NCI-H226 (cell line): ENCODE measurements at regions not wholly inside any gene's neighbourhood (a gene's known extent, or its start where the extent isn't known, plus 50 kb on each side); places are given as distances from the start of the nearest gene placed in this dataset.
"Not testable (repeated sequence)": the region's sequence is repeated elsewhere in the genome, so short reads cannot be mapped to it uniquely, and the experiment has no call there.

Source experiments
- DNase-seq: peaks from one replicate; pipeline ENCODE4 v3.0.0-alpha.2; 2015

- DNase-seq: peak; percentile 29
These were observed 418.5 kb downstream of the TMEM121 start for GRCh38 chr14:105944632-105945610.

GRCh38 chr14:105945896-105946295 lies 419.5 kb downstream of the TMEM121 start:
- DNase-seq: no peak

- DNase-seq: no peak
These were observed 421.2 kb downstream of the TMEM121 start for GRCh38 chr14:105947599-105947998.

GRCh38 chr14:105948955-105949354 lies 422.6 kb downstream of the TMEM121 start:
- DNase-seq: not testable (repeated sequence)

- DNase-seq: not testable (repeated sequence)
These were observed 424.0 kb downstream of the TMEM121 start for GRCh38 chr14:105950364-105950892.

- DNase-seq: no peak
These were observed 425.0 kb downstream of the TMEM121 start for GRCh38 chr14:105951399-105951798.

- DNase-seq: no peak
These were observed 425.8 kb downstream of the TMEM121 start for GRCh38 chr14:105952222-105952621.

GRCh38 chr14:105952826-105953225 lies 426.4 kb downstream of the TMEM121 start:
- no peak for DNase-seq

GRCh38 chr14:105961625-105962024 lies 435.2 kb downstream of the TMEM121 start:
- not testable (repeated sequence) for DNase-seq

GRCh38 chr14:105962532-105962931 lies 436.1 kb downstream of the TMEM121 start:
- no peak for DNase-seq

GRCh38 chr14:105968291-105968690 lies 441.9 kb downstream of the TMEM121 start:
- no peak for DNase-seq

- DNase-seq: not testable (repeated sequence)
These were observed 442.6 kb downstream of the TMEM121 start for GRCh38 chr14:105969026-105969425.

GRCh38 chr14:105970821-105971220 lies 444.4 kb downstream of the TMEM121 start:
- not testable (repeated sequence) for DNase-seq

- no peak for DNase-seq
These were observed 445.5 kb downstream of the TMEM121 start for GRCh38 chr14:105971593-105972500.

GRCh38 chr14:105974902-105975301 lies 448.5 kb downstream of the TMEM121 start:
- DNase-seq: no peak

GRCh38 chr14:105978618-105979295 lies 452.4 kb downstream of the TMEM121 start:
- no peak for DNase-seq

- DNase-seq: no peak
These were observed 453.1 kb downstream of the TMEM121 start for GRCh38 chr14:105979446-105979845.

GRCh38 chr14:105980224-105980623 lies 453.8 kb downstream of the TMEM121 start:
- no peak for DNase-seq

- not testable (repeated sequence) for DNase-seq
These were observed 455.3 kb downstream of the TMEM121 start for GRCh38 chr14:105981517-105982302.

- DNase-seq: no peak
These were observed 456.3 kb downstream of the TMEM121 start for GRCh38 chr14:105982664-105983063.

- DNase-seq: no peak
These were observed 460.5 kb downstream of the TMEM121 start for GRCh38 chr14:105986894-105987284.

GRCh38 chr14:105987563-105987962 lies 461.2 kb downstream of the TMEM121 start:
- DNase-seq: no peak
